CD14-positive monocyte (primary cell): ENCODE measurements at regions not wholly inside any gene's neighbourhood (a gene's known extent, or its start where the extent isn't known, plus 50 kb on each side); places are given as distances from the start of the nearest gene placed in this dataset.

Experiments used
- DNase-seq, 3 donors: peaks; one replicate each; pipeline ENCODE4 v3.0.0-alpha.2; 2011 to 2022
- H2AFZ ChIP-seq: 2 replicates; pipeline ENCODE4 v1.6.0; 2012; ENCODE audit warnings: mild to moderate bottlenecking, low read depth, low read length, inconsistent platforms; ENCODE audit not compliant: insufficient read depth, poor library complexity, severe bottlenecking
- H3K27ac ChIP-seq, 2 donors: 1 replicate in 1 of 2; 2 replicates in 1 of 2; pipeline ENCODE4 v1.5.1; 2012 to 2013; ENCODE audit warnings: low read length in 2 of 2, control low read depth in 1 of 2, inconsistent platforms in 1 of 2, low read depth in 1 of 2, mild to moderate bottlenecking in 1 of 2
- H3K27me3 ChIP-seq, 2 donors: one replicate each; pipeline versions ENCODE4 v1.6.0 to v1.6.1; 2011 to 2013; ENCODE audit warnings: low read length in 2 of 2; ENCODE audit not compliant: control insufficient read depth in 2 of 2, insufficient read depth in 2 of 2
- H3K36me3 ChIP-seq, 2 donors: replicated peaks in 1 of 2; 1 replicate in 1 of 2; 2 replicates in 1 of 2; pipeline versions ENCODE4 v1.5.1 to v1.6.1; 2012 to 2013; ENCODE audit warnings: low read length in 2 of 2, control low read depth in 1 of 2, inconsistent platforms in 1 of 2, mild to moderate bottlenecking in 1 of 2; ENCODE audit not compliant: insufficient read depth in 2 of 2, control insufficient read depth in 1 of 2
- H3K4me1 ChIP-seq, 2 donors: 1 replicate in 1 of 2; 2 replicates in 1 of 2; pipeline versions ENCODE4 v1.5.1 to v1.6.1; 2012 to 2013; ENCODE audit warnings: low read length in 2 of 2, control low read depth in 1 of 2, inconsistent platforms in 1 of 2, mild to moderate bottlenecking in 1 of 2, moderate library complexity in 1 of 2; ENCODE audit not compliant: insufficient read depth in 2 of 2, control insufficient read depth in 1 of 2
- H3K4me2 ChIP-seq: replicated peaks from 2 replicates; pipeline ENCODE3; 2012; ENCODE audit warnings: low read length, moderate library complexity, mild to moderate bottlenecking; ENCODE audit not compliant: poor library complexity, severe bottlenecking; ENCODE audit errors: extremely low read depth
- H3K4me3 ChIP-seq, 3 experiments: fragments of 200-600 bp in 1 of 3; sonication (generic) in 1 of 3; replicated peaks in 1 of 3; 1 replicate in 2 of 3; 2 replicates in 1 of 3; pipeline ENCODE4 v1.5.1; 2011 to 2013; ENCODE audit warnings: low read length in 3 of 3, mild to moderate bottlenecking in 3 of 3, control low read depth in 2 of 3, low read depth in 2 of 3, inconsistent platforms in 1 of 3, moderate library complexity in 1 of 3
- H3K79me2 ChIP-seq: 2 replicates; pipeline ENCODE4 v1.6.0; 2012; ENCODE audit warnings: mild to moderate bottlenecking, control low read depth, inconsistent platforms, low read length, moderate library complexity; ENCODE audit not compliant: insufficient read depth
- H3K9ac ChIP-seq: 2 replicates; pipeline ENCODE4 v1.6.0; 2017; ENCODE audit warnings: low read length, mild to moderate bottlenecking; ENCODE audit not compliant: insufficient read depth, poor library complexity, severe bottlenecking
- H3K9me3 ChIP-seq, 2 donors: replicated peaks in 1 of 2; 1 replicate in 1 of 2; 2 replicates in 1 of 2; pipeline versions ENCODE4 v1.5.1 to v1.6.1; 2012 to 2013; ENCODE audit warnings: low read length in 2 of 2, control low read depth in 1 of 2; ENCODE audit not compliant: control insufficient read depth in 1 of 2, insufficient read depth in 1 of 2
- H4K20me1 ChIP-seq: 2 replicates; pipeline ENCODE4 v1.6.0; 2012; ENCODE audit warnings: mild to moderate bottlenecking, low read length, control low read depth, moderate library complexity; ENCODE audit not compliant: insufficient read depth
- H3K27ac Mint-ChIP-seq, 7 donors: one replicate each; pipeline ENCODE4 v1.8.0; 2020; ENCODE audit warnings: mild to moderate bottlenecking in 7 of 7, mixed read lengths in 7 of 7, moderate library complexity in 6 of 7, inconsistent platforms in 2 of 7
- H3K27me3 Mint-ChIP-seq, 3 donors: one replicate each; pipeline ENCODE4 v1.8.0; 2021 to 2022; ENCODE audit warnings: low read depth in 3 of 3, mild to moderate bottlenecking in 3 of 3, mixed read lengths in 3 of 3, moderate library complexity in 3 of 3, inconsistent platforms in 1 of 3
- H3K36me3 Mint-ChIP-seq, 2 donors: one replicate each; pipeline ENCODE4 v1.8.0; 2020; ENCODE audit warnings: mixed read lengths in 2 of 2, inconsistent platforms in 1 of 2, mild to moderate bottlenecking in 1 of 2
- H3K4me1 Mint-ChIP-seq: one replicate; pipeline ENCODE4 v1.8.0; 2020; ENCODE audit warnings: mild to moderate bottlenecking, mixed read lengths
- H3K4me3 Mint-ChIP-seq, 2 donors: one replicate each; pipeline ENCODE4 v1.8.0; 2020; ENCODE audit warnings: mild to moderate bottlenecking in 2 of 2, mixed read lengths in 2 of 2, moderate library complexity in 1 of 2
- H3K9me3 Mint-ChIP-seq, 7 donors: one replicate each; pipeline ENCODE4 v1.8.0; 2020 to 2022; ENCODE audit warnings: mixed read lengths in 7 of 7, mild to moderate bottlenecking in 6 of 7, moderate library complexity in 6 of 7, inconsistent platforms in 2 of 7
- WGBS: methylation state at CpG from one replicate; pipeline ENCODE4 v1.1.5; 2013; ENCODE audit warnings: missing lambda C conversion rate; ENCODE audit not compliant: insufficient coverage; 5-methylcytosine and 5-hydroxymethylcytosine counted together
- intact Hi-C, 2 donors: fragments of 100-400 bp; cut with micrococcal nuclease; formaldehyde crosslinking; loops; one replicate each; pipeline versions ENCODE4 v1.15.0 to v1.15.1; 2023
- TF ChIP-seq, protein P1 (sequence below): fragments of 200-600 bp; IDR thresholded peaks from one replicate; pipeline ENCODE4 v1.8.0; 2022; ENCODE audit warnings: antibody characterized with exemption, mild to moderate bottlenecking

GRCh38 chr2:5995832-5996231 lies 303.6 kb downstream of the SOX11 start:
- Histone ChIP-seq H4K20me1 (no peaks in the 10 kb centered on the region), H3K27me3 (no peaks in the 10 kb centered on the region), H3K4me1 (no peaks in the 10 kb centered on the region), H3K79me2 (no peaks in the 10 kb centered on the region), H3K4me3 (no peak overlapping the region), H3K36me3 (no peaks in the 10 kb centered on the region), H2AFZ (no peak overlapping the region), H3K27ac (no peak overlapping the region), H3K9ac (no peak overlapping the region), H3K4me2 (no peak overlapping the region), H3K9me3 (no peaks in the 10 kb centered on the region)
- no peak overlapping the region for H3K4me3 Mint-ChIP-seq
- H3K27me3 Mint-ChIP-seq: peaks cover 0 to 3% (median 0%) of the 10 kb centered on the region in 3 donors
- intact Hi-C loops: no loop called here
- 71% methylated on average over 1 of the region's 1 CpG for WGBS
- H3K27ac Mint-ChIP-seq: no peak overlapping the region
- peaks cover 0 to 7% (median 4%) of the 10 kb centered on the region in 7 donors for H3K9me3 Mint-ChIP-seq
- no peaks in the 10 kb centered on the region for H3K36me3 Mint-ChIP-seq
- DNase-seq: no peak
- TF ChIP-seq, protein P1, sequence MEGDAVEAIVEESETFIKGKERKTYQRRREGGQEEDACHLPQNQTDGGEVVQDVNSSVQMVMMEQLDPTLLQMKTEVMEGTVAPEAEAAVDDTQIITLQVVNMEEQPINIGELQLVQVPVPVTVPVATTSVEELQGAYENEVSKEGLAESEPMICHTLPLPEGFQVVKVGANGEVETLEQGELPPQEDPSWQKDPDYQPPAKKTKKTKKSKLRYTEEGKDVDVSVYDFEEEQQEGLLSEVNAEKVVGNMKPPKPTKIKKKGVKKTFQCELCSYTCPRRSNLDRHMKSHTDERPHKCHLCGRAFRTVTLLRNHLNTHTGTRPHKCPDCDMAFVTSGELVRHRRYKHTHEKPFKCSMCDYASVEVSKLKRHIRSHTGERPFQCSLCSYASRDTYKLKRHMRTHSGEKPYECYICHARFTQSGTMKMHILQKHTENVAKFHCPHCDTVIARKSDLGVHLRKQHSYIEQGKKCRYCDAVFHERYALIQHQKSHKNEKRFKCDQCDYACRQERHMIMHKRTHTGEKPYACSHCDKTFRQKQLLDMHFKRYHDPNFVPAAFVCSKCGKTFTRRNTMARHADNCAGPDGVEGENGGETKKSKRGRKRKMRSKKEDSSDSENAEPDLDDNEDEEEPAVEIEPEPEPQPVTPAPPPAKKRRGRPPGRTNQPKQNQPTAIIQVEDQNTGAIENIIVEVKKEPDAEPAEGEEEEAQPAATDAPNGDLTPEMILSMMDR: no peak
- H3K4me1 Mint-ChIP-seq: no peaks in the 10 kb centered on the region

GRCh38 chr2:6008186-6008585 lies 316.0 kb downstream of the SOX11 start:
- no peaks in the 10 kb centered on the region for H3K36me3 Mint-ChIP-seq
- Histone ChIP-seq H3K36me3 (no peaks in the 10 kb centered on the region), H3K27ac (no peak overlapping the region), H3K9me3 (peaks cover 0 to 4% of the 10 kb centered on the region in 2 donors), H3K4me3 (no peak overlapping the region), H3K27me3 (no peaks in the 10 kb centered on the region), H4K20me1 (no peaks in the 10 kb centered on the region), H3K9ac (no peak overlapping the region), H2AFZ (no peak overlapping the region), H3K4me2 (no peak overlapping the region), H3K79me2 (no peaks in the 10 kb centered on the region), H3K4me1 (no peaks in the 10 kb centered on the region)
- 92% methylated on average over 2 of the region's 2 CpGs for WGBS
- no peak overlapping the region for H3K27ac Mint-ChIP-seq
- H3K4me3 Mint-ChIP-seq: no peak overlapping the region
- DNase-seq: no peak
- intact Hi-C loops: no loop called here
- TF ChIP-seq, protein P1: no peak
- peaks cover 0 to 9% (median 4%) of the 10 kb centered on the region in 7 donors for H3K9me3 Mint-ChIP-seq
- H3K4me1 Mint-ChIP-seq: no peaks in the 10 kb centered on the region
- H3K27me3 Mint-ChIP-seq: no peaks in the 10 kb centered on the region
